Stimulated activated CD8-positive, alpha-beta memory T cell treated with anti-CD3 and anti-CD28 coated beads, Interleukin-12 subunit alpha, Interleukin-12 subunit beta, amount 100 ng/mL, for 1 hour (primary cell): ENCODE measurements at regions not wholly inside any gene's neighbourhood (a gene's known extent, or its start where the extent isn't known, plus 50 kb on each side); places are given as distances from the start of the nearest gene placed in this dataset.

ENCODE experiments used
- DNase-seq: peaks from one replicate; pipeline ENCODE4 v3.0.0-alpha.2; 2020; ENCODE audit warnings: low read depth

- no peak for DNase-seq
These were observed 244.9 kb downstream of the LOXHD1 start for GRCh38 chr18:46411867-46412690.

GRCh38 chr18:46412916-46413315 lies 244.1 kb downstream of the LOXHD1 start:
- no peak for DNase-seq

DNA sequence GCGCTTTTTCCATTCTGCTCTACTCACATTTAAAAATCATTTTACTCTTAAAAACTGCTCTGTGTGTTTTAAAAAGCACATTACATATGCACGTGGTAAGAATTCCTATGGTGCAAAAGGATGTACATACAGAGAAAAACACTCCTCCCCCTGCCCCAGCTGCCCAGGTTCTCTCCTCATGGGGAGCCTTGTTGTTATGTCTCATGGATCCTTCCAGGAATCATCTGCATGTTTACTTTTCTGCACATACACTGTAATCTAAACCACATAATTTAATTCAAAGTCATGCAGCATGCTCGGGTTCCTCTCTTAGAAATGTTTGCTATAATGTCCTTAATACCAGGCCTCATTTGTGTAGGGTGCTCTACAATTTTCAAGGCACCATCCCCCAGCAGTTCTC lies 243.3 kb downstream of the LOXHD1 start:
- DNase-seq, result no peak

GRCh38 chr18:46414863-46415262 lies 242.2 kb downstream of the LOXHD1 start:
- DNase-seq, result no peak

GRCh38 chr18:46415532-46416252 lies 241.3 kb downstream of the LOXHD1 start:
- DNase-seq, result no peak

- DNase-seq, result no peak
These were observed 240.0 kb downstream of the LOXHD1 start for GRCh38 chr18:46416706-46417638.

GRCh38 chr18:46418663-46419260 lies 238.3 kb downstream of the LOXHD1 start:
- no peak for DNase-seq

- DNase-seq, result no peak
These were observed 237.5 kb downstream of the LOXHD1 start for GRCh38 chr18:46419391-46420141.

DNA sequence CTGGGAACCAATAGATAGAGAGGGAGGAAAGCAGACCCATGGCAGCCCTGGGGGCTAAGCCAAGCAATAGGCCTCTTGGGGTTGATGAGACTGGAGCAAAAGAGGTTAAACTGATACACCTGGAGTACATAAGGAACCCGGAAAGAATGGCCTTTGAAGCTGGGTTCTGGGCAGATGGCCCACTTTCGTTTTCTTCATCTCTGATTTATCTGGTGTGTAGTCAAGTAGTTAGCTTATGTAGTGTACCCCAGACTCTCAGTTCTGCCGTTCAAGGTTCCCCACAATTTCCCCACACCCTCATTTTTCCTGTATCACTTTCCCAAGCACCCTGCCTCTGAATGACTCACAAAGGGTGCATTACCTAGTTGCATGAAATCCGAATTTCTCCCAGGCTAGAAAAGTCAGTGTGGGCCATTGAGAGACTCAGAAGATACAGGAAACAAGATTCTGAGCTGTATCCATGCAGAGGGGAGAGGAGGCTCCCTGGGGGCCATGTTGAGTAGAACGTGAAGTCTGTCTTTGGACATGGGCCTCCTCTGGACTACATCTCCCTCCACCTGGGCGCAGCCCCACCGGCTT lies 235.0 kb downstream of the LOXHD1 start:
- DNase-seq, result no peak

DNA sequence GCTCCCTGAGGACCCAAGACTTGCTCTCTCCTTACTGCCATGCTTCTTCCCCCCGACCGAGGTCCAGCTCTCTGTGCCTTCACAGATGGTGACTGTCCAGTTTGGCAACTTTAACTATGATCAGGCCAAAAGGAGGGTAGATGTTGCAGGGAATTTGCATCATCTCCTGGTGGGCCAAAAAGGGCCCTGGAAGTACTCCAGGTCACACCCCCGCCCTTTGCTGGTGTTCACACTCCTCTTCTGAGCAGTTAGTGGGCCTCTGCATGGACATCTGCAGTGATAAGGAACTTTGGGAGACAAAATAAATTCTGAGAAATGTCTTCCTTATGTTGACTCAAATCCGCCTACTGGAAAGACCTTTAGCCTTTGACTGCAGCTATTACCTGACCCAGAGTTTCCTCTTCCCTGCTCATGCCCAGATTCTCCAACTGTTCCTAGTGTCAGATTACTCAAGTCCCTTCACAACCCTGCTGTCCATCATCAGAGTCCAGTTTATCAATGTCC lies 234.4 kb downstream of the LOXHD1 start:
- DNase-seq, result no peak

DNA sequence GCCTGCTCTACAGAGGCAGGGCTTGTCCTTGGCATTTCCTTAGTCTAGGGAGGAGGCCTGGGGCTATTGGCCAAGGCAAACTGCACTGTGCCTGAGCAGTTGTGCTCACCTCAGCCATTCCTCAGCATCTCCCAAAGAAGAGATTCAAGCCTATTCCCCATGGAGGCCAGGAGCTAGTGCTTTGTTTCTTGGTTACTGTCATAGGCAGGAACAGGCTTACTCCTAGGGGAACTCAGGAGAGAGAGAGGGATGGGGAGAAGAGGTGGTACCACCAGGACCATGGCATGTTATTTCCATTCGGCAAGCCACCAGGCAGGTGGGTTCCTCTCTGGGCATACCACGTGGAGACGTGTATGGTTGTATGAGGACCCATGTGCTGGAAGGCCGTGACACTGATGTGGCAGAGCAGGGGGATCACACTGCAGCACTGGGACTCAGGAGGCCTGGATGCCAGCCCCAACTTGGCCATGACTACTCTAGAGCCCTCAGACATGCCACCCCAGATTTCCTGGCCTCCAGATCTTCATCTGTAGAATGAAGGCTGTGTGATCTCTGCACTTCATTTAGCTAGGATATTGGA lies 233.7 kb downstream of the LOXHD1 start:
- no peak for DNase-seq

- no peak for DNase-seq
These were observed 232.1 kb downstream of the LOXHD1 start for GRCh38 chr18:46424898-46425297.

DNA sequence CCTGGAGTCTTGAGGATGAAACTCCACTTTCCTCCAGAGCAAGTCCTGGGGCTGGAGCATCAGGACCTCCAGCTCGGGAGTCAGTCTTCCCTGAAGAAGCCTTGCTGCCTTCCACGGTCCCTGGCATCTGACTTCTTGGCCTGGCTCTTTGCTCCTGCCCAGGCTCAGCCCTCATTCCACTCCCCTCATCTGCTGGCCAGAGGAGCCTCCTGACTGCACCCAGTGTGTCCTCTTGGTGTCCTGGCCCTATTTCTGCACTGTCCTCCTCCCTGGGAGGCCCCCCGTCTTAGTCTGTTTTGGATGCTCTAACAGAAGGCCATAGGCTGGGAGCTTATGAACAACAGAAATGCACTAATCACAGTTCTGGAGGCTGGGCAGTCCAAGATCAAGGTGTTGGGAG lies 231.5 kb downstream of the LOXHD1 start:
- no peak for DNase-seq

DNA sequence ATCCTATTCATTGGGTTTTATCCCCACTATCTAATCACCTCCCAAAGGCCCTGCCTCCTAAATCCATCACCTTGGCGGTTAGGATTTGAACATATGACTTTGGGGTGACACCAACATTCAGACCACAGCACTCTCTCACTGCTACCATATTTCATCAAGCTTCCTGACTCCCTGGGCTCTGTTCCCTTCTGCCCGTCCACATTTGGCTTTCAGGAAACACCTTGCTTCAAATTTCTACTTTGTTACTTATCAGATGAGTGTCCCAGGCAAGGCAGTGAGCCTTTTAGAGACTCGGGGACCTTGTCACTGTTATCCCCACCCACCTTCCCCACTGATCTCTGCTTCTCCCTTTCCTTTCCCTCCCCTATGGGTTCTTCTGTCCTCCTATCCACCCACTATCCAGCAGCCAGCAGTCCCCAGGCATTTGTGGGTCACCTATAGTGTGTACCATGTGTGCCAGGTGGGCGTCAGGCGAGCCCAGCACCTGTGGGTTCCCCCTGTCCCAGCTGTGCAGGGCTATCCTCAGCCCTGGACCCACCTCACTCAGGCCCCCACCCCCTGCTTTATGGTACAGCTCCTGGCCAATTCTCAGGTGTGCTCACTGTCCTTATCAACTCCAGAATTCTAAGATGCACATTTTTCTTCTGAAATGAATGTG lies 230.9 kb downstream of the LOXHD1 start:
- no peak for DNase-seq

- no peak for DNase-seq
These were observed 230.4 kb downstream of the LOXHD1 start for GRCh38 chr18:46426679-46427047.
